Esophagus muscularis mucosa (tissue), 4 donors: ENCODE measurements at regions not wholly inside any gene's neighbourhood (a gene's known extent, or its start where the extent isn't known, plus 50 kb on each side); places are given as distances from the start of the nearest gene placed in this dataset.
"Not testable (repeated sequence)": the region's sequence is repeated elsewhere in the genome, so short reads cannot be mapped to it uniquely, and the experiment has no call there.

ENCODE experiments used
- DNase-seq: peaks from one replicate; pipeline ENCODE4 v3.0.0-alpha.2; 2017; ENCODE audit errors: extremely low spot score
- H3K27ac ChIP-seq, 4 donors: fragments of 200-600 bp; sonication (generic); replicated peaks in 1 of 4; 1 replicate in 3 of 4; 2 replicates in 1 of 4; pipeline ENCODE4 v1.5.1; 2016 to 2019; ENCODE audit warnings: mild to moderate bottlenecking in 1 of 4
- H3K27me3 ChIP-seq, 4 donors: fragments of 200-600 bp; sonication (generic); one replicate each; pipeline versions ENCODE4 v1.5.1 to v1.6.0; 2016 to 2019
- H3K36me3 ChIP-seq, 4 donors: fragments of 200-600 bp; sonication (generic); one replicate each; pipeline ENCODE4 v1.5.1; 2016 to 2019
- H3K4me1 ChIP-seq, 4 donors: fragments of 200-600 bp; sonication (generic); one replicate each; pipeline ENCODE4 v1.5.1; 2016 to 2019
- H3K4me3 ChIP-seq, 4 donors: fragments of 200-600 bp; sonication (generic); 1 replicate in 2 of 4; 2 replicates in 2 of 4; pipeline ENCODE4 v1.5.1; 2016 to 2019; ENCODE audit warnings: mild to moderate bottlenecking in 4 of 4, moderate library complexity in 1 of 4
- H3K9me3 ChIP-seq, 4 donors: fragments of 200-600 bp; sonication (generic); 1 replicate in 3 of 4; 2 replicates in 1 of 4; pipeline ENCODE4 v1.5.1; 2016 to 2019
- CTCF ChIP-seq, 3 experiments: fragments of 200-600 bp in 2 of 3; fragments of 450-650 bp in 1 of 3; sonication (generic) in 2 of 3; IDR thresholded peaks; one replicate each; pipeline ENCODE4 v1.5.1; 2017 to 2019; ENCODE audit warnings: antibody characterized with exemption in 3 of 3, mild to moderate bottlenecking in 2 of 3, moderate library complexity in 1 of 3
- EP300 ChIP-seq: sonication (generic); formaldehyde crosslinking; IDR thresholded peaks from one replicate; pipeline ENCODE4 v1.6.1; 2017; ENCODE audit warnings: antibody characterized with exemption
- POLR2A ChIP-seq: fragments of 450-650 bp; IDR thresholded peaks from one replicate; pipeline ENCODE4 v1.6.1; 2017; ENCODE audit warnings: antibody characterized with exemption, moderate library complexity, mild to moderate bottlenecking, low read depth
- POLR2AphosphoS5 ChIP-seq, 2 donors: sonication (generic); formaldehyde crosslinking; IDR thresholded peaks; one replicate each; pipeline ENCODE4 v1.6.1; 2017; ENCODE audit warnings: antibody characterized with exemption in 2 of 2
- WGBS: methylation state at CpG from one replicate; pipeline ENCODE4 v1.1.5; 2018; 5-methylcytosine and 5-hydroxymethylcytosine counted together
- intact Hi-C: fragments of 100-400 bp; cut with DNase I; formaldehyde crosslinking; loops from one replicate; pipeline ENCODE4 v1.15.1; 2023

- Histone ChIP-seq H3K36me3 (no peaks in the 10 kb centered on the region), H3K9me3 (no peaks in the 10 kb centered on the region), H3K4me3 (no peak overlapping the region), H3K27ac (no peak overlapping the region), H3K4me1 (no peaks in the 10 kb centered on the region), H3K27me3 (no peaks in the 10 kb centered on the region)
- DNase-seq: no peak
- intact Hi-C loops: no loop called here
- 95% methylated on average over 5 of the region's 5 CpGs for WGBS
- TF ChIP-seq EP300: no peak
- no peak for TF ChIP-seq CTCF (IDR thresholded peaks at IDR 0.05)
- TF ChIP-seq POLR2A: no peak
Observed at GRCh38 chr3:17877299-17877698, 134.9 kb upstream of the TBC1D5 start.

DNA sequence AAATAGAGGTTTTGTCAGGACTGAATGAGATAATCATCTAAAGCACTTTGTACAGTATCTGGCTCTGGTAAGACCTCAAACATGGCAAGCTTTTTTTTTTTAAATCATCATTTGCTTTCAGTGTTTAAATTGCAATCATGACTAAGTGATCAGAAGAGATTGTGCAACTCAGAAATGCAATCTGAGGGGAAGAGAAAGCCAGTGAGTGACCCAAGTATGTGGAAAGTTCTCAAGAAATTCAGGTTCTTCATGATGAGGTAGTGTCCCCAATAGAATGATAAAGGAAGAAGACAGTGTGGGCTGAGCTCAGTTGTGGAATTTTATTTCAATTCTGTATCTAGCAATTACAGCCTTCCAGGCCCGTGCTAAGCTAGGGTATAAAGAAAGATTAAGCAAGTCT is 132.2 kb upstream of the TBC1D5 start:
- no peak for TF ChIP-seq POLR2AphosphoS5 (IDR thresholded peaks at IDR 0.05)
- no peak for TF ChIP-seq CTCF (IDR thresholded peaks at IDR 0.05)
- TF ChIP-seq POLR2A: no peak
- no peak for TF ChIP-seq EP300

GRCh38 chr3:17872457-17872856 is 130.0 kb upstream of the TBC1D5 start:
- intact Hi-C loops: no loop called here
- 95% methylated on average over 13 of the region's 13 CpGs for WGBS
- no peaks in the 10 kb centered on the region for H3K4me1 ChIP-seq
- H3K27ac ChIP-seq: no peak overlapping the region
- TF ChIP-seq POLR2A: no peak
- TF ChIP-seq POLR2AphosphoS5 (IDR thresholded peaks at IDR 0.05): no peak
- no peak for TF ChIP-seq EP300
- H3K4me3 ChIP-seq: no peak overlapping the region
- H3K27me3 ChIP-seq: no peaks in the 10 kb centered on the region
- no peak for DNase-seq
- H3K9me3 ChIP-seq: no peaks in the 10 kb centered on the region
- no peaks in the 10 kb centered on the region for H3K36me3 ChIP-seq

More for the DNA sequence above, 132.2 kb upstream of the TBC1D5 start:
- no peaks in the 10 kb centered on the region for H3K36me3 ChIP-seq
- no peaks in the 10 kb centered on the region for H3K27me3 ChIP-seq
- DNase-seq: no peak
- H3K4me3 ChIP-seq: no peak overlapping the region
- intact Hi-C loops: no loop called here
- no peaks in the 10 kb centered on the region for H3K4me1 ChIP-seq
- no peaks in the 10 kb centered on the region for H3K9me3 ChIP-seq
- 74% methylated on average over 1 of the region's 1 CpG for WGBS
- no peak overlapping the region for H3K27ac ChIP-seq

DNA sequence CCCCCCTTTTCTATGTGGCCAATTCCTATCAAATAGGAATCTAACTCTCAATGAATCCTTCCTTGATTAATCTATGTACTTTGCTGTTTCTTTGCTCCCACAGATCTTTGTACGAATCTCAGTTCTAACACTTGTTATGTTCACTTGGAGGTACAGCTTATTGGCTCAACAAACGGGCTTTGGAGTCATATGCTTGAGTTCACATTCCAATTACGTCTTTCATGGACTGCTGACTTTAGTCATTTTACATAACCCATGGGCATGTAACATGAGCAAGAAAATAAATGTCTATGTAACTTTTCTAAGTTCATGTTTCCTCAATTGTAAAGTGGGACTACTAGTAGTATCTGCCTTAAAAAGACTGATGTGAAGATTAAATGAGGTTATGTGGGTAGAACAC is 123.2 kb upstream of the TBC1D5 start:
- H3K27ac ChIP-seq: no peak overlapping the region
- no peaks in the 10 kb centered on the region for H3K9me3 ChIP-seq
- no peak overlapping the region for H3K4me3 ChIP-seq
- no peaks in the 10 kb centered on the region for H3K27me3 ChIP-seq
- H3K36me3 ChIP-seq: no peaks in the 10 kb centered on the region
- no peak for DNase-seq
- no peaks in the 10 kb centered on the region for H3K4me1 ChIP-seq
- intact Hi-C loops: no loop called here
- TF ChIP-seq CTCF (IDR thresholded peaks at IDR 0.05) (no peak), POLR2A (no peak), EP300 (no peak), POLR2AphosphoS5 (IDR thresholded peaks at IDR 0.05) (no peak)
- WGBS: 84% methylated on average over 3 of the region's 3 CpGs

DNA sequence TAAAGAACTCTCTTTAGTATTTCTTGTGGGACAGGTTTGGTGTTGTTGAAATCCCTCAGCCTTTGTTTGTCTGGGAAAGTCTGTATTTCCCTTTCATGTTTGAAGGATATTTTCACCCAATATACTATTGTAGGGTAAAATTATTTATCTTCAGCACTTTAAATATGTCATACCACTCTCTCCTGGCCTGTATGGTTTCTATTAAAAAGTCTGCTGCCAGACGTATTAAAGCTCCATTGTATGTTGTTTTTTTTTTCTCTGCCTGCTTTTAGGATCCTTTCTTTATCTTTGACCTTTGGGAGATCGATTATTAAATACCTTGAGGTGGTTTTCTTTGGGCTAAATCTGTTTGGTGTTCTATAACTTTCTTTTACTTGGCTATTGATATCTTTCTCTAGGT is 119.0 kb upstream of the TBC1D5 start:
- WGBS: 70% methylated on average over 2 of the region's 2 CpGs
- Histone ChIP-seq H3K4me1 (no peaks in the 10 kb centered on the region), H3K9me3 (no peaks in the 10 kb centered on the region), H3K36me3 (no peaks in the 10 kb centered on the region), H3K4me3 (no peak overlapping the region), H3K27me3 (no peaks in the 10 kb centered on the region), H3K27ac (no peak overlapping the region)
- DNase-seq: no peak
- intact Hi-C loops: no loop called here
- TF ChIP-seq CTCF (IDR thresholded peaks at IDR 0.05): no peak
- no peak for TF ChIP-seq EP300
- TF ChIP-seq POLR2A: no peak
- TF ChIP-seq POLR2AphosphoS5 (IDR thresholded peaks at IDR 0.05): no peak

GRCh38 chr3:17860840-17861471 is 118.5 kb upstream of the TBC1D5 start:
- H3K36me3 ChIP-seq, H3K27ac ChIP-seq, H3K9me3 ChIP-seq, intact Hi-C loops, H3K4me3 ChIP-seq, H3K27me3 ChIP-seq, H3K4me1 ChIP-seq, DNase-seq: not testable (repeated sequence)
- 90% methylated on average over 35 of the region's 35 CpGs for WGBS
